Erythroblast (primary cell): ENCODE measurements at regions not wholly inside any gene's neighbourhood (a gene's known extent, or its start where the extent isn't known, plus 50 kb on each side); places are given as distances from the start of the nearest gene placed in this dataset.

Experiments used
- GATA1 ChIP-seq: IDR thresholded peaks from 2 replicates; pipeline ENCODE4 v1.6.1; 2011; ENCODE audit warnings: low read depth, mild to moderate bottlenecking, control low read depth, low read length, moderate library complexity
- POLR2A ChIP-seq: IDR thresholded peaks from 2 replicates; pipeline ENCODE4 v1.6.1; 2011; ENCODE audit warnings: mild to moderate bottlenecking, low read length

DNA sequence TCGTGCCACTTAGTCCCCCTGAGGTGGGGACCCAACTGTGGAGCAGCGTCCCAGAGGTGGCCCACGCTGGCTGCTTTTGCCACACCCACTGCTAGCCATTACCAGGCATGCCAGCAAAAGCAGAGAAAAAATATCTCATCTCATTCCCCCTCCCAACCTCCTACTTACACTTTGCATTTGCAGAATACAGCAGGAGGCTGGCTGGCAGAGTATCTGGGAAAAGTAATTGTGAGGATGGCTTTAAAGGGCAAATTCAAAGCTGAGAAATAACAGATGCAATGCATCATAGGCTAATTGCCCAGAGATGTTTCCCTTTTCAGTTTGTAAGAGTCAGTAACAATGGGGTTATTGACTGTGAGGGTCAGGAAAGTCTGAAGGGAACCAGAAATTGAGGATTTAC lies 438.1 kb upstream of the DSEL start:
- TF ChIP-seq POLR2A = no peak
- TF ChIP-seq GATA1 = no peak
